Suprapubic skin (tissue), 3 donors: ENCODE measurements at regions not wholly inside any gene's neighbourhood (a gene's known extent, or its start where the extent isn't known, plus 50 kb on each side); places are given as distances from the start of the nearest gene placed in this dataset.

Source experiments
- CTCF ChIP-seq, 2 donors: fragments of 200-600 bp in 1 of 2; fragments of 450-650 bp in 1 of 2; sonication (generic) in 1 of 2; IDR thresholded peaks; one replicate each; pipeline ENCODE4 v1.5.1; 2016 to 2019; ENCODE audit warnings: antibody characterized with exemption in 2 of 2, mild to moderate bottlenecking in 1 of 2, moderate library complexity in 1 of 2
- POLR2AphosphoS5 ChIP-seq, 3 donors: sonication (generic); formaldehyde crosslinking; IDR thresholded peaks; one replicate each; pipeline ENCODE4 v1.6.1; 2017; ENCODE audit warnings: antibody characterized with exemption in 3 of 3

GRCh38 chr12:91892081-91892855, 253.4 kb downstream of the BTG1 start:
- TF ChIP-seq CTCF (IDR thresholded peaks at IDR 0.05) (no peak), POLR2AphosphoS5 (IDR thresholded peaks at IDR 0.05) (no peak)
